NCI-H2107 treated with DMSO at 0.1 percent for 48 hours (cell line): ENCODE measurements at regions not wholly inside any gene's neighbourhood (a gene's known extent, or its start where the extent isn't known, plus 50 kb on each side); places are given as distances from the start of the nearest gene placed in this dataset.

Experiments used
- DNase-seq: peaks from one replicate; lab custom pipeline; 2025; ENCODE audit not compliant: unreplicated experiment; lab: John Stamatoyannopoulos, UW

DNA sequence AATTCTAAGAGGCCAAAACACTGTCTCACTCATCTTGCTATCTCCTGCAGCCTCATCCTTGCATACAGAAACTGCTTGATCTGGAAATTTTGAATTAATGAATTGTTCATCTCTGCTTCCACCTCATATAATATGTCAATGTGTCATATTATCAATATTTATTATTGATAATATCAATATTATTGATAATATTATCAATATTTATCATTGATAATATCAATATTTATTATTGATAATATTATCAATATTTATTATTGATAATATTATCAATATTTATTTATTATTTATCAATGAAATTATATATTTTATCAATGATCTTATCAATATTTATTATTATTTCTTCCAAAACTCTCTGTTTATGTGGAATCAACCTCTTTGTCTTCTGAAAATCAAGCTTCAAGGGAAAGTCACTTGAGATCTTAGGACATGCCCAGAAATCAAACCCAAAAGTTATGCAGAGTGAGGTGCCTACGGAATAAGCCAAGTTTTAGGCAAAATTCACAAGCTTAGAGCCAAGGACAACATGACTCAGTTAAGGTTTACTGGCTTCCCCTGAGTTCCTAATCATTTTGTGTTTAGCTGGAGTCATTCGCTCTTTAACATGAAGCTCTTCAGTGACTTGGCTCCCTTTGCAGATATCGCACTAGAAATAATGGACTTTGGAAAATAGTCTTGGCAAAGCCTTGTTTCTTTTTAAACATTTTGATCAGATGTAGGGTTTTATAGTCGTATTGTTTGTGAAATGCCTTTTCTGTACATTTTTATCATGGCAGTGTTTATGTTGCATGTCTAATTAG lies 297.1 kb upstream of the RARB start:
- no peak for DNase-seq

DNA sequence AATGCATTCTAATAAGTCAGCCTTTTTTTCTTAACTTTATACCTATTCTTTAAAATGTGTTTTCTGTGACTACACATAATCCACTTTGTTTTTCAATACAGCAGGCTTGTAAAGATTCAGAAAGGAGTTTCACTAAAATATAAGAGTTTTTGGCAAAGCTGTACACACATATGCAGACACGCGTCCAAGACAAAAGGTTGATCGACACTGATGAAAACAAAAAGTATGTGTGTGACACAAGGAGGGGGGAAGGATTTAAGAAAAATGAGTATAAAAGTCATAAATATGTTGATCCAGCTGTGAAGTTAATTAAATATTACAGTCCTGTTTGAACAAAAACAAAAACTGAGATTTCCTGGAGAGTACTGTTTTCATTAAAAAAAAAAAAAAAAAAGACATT lies 294.5 kb upstream of the RARB start:
- no peak for DNase-seq

DNA sequence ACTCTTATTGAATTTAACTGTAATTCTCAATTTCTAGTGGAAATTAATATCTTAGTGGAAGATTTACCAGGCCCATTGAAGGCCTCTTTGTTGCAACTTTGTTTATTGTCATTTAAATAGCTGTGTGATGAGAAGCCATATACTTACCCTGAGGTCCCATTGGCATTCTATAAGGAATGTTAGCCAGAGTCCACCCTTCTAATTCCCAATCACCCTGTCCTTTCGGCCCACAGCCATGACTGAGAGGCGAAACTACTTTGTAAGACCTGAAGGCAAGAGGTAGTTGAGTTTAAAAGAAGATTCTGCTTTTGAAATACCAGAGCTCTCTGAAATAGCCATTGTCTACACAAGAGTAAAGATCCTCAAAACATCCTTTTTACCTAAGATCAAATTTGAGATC lies 290.5 kb upstream of the RARB start:
- no peak for DNase-seq

DNA sequence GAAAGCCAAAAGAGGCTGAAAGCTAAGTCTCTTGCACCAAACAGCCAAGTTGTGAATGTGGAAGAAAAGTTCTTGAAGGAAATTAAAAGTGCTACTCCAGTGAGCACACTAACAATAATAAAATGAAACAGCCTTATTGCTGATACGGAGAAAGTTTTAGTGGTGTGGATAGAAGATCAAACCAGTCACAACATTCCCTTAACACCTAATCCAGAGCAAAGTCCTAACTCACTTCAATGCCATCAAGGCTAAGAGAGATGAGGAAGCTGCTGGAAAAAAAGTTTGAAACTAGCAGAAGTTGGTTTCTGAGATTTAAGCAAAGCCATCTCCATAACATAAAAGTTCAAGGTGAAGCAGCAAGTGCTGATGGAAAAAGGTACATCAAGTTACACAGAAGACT lies 288.8 kb upstream of the RARB start:
- DNase-seq: no peak

DNA sequence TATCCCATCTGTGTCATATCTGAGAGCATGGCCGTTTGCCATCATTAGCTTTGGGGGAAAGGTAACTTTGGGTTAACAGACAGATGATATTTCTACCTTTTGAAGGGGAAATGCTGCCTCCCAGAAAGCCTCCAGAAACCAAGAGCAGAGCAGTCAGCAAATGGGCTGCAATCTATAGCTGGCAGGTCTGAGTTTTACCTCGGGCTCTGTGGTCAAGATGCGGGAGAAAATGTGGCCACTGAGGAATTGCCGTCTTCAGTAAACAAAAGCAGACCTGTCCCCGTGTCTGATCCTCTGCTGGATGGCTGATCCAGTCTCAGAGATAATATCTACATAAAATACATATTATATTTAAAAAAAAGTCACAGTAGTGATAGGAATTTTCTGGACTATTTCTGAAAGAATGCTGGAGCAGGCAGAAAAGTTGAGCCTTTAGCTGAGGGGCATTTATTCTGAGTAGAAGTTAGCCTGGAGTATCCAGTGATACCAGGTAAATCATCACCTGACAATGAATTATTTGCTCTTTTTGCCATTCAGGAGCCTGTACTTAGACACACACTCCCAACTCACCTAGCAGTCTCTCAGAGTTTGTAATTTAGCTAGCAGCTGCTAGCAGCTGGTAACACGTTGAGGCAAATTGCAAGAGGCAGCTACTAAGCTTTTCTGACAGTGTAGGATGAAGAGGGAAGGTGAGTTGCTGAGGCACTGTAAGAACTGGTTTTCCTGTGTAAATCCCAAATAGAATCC lies 285.3 kb upstream of the RARB start:
- no peak for DNase-seq

DNA sequence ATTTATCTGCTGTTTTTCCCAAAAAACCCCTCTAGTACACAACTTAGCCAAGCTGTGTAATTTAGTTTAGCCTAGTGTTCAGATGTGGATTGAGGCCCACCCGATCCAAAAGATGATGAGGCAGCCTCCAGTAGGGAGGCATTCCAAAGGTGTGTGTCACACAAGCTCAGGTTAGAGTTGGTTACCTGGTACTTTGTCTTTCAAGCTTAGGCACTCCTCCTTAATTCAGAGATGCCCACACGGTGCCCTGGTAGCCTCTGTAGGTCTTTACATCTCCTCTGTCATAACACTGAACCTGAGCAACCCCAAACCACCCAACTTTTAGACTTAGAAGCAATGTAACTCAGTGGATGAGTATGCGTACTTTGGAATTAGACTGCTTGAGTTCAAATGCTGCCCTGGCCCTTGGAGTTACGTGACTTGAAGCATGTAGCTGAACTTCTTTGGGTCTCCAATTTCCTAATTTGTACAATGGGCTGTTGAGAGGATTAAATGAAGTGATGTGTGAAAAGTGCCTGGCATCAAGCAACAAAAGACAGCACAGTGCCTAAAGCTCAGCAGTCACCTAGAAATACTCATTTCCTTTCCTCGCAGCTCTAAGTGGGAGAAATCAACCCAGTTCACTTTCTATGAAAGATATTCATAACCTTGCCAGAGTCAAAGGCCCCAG lies 284.6 kb upstream of the RARB start:
- DNase-seq: no peak

DNA sequence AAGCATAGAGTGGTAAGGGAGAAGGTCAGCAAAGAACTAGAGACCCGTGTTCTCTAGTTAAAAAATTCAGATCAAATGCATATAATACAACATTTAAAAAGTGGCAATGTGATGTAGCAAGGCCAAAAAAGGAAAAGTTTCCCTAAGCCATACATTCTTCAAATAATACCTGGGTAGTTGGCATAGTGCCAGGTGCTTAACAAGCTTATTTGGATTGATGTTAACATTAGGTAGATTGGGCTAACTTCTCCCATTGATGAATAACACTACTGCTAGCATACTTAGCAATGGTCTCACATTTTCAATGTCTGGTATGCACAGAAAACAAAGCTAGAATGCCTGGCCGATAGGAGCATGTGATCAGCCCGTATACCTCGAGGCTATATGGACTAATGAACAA lies 283.6 kb upstream of the RARB start:
- DNase-seq: no peak

DNA sequence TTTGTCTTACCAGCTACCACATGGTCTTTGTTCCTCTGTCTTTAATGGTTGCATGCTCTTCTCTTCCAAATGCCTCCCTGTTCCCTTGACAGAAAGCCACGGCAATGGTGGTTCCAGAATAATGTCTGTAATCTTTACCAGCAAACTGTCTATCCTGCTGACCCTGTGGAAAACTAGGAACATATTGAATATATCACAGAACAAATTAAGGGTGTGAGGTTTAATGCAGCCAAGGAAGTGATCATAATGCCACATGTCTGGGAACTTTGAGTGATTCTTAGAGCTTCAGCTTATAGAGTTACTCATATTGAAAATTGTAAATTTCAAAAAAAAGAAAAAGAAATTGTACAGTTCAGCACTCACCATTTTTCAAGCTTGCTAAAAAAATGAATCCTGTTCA lies 282.9 kb upstream of the RARB start:
- no peak for DNase-seq

DNA sequence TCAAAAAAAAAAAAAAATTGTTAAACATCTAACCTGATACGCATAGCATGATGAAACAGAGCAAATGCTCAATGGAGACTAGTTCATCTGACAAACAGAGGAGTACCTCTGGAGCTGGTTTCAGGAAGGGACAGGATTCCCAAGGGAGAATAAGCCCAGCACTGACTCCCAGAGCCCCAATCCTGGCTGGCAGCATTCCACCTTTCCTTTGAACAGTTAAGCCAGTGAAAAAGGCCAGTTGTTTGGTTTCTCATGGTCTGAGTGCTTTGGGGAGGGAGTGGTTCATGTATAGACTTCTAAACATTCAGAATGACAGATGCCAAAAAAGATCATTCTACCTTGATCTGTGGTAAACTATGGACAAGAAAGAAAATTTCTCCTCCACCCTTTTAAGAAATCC lies 277.9 kb upstream of the RARB start:
- peak; percentile 20 for DNase-seq

DNA sequence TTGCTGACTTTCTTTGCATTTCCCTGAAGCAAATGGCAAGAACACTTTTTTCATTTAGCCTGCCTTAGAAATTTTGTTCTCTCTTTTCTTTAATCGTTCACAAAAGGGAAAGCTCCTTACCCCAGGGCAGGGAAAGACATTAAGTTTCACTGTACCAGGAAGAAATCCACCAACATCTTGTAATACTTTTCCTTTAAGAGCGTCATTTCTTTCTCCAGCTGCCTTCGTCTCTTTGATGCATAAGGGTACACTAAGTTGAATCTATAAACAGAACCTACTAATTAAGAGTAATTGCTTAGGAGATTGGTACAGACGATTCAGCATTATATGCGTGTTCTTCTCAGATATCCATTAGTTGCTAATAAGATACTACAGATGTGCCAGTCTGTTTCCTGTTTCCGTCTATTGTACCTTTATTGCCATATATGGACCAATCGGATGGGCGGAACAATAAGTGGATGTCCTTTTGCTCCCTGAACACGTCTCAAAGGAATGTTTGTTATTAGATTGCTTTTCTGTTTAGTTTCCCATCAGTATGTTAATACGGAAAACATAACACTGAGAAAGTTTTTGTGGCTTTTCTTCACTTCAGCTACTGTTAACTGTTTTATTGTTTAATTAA lies 276.7 kb upstream of the RARB start:
- DNase-seq: no peak

DNA sequence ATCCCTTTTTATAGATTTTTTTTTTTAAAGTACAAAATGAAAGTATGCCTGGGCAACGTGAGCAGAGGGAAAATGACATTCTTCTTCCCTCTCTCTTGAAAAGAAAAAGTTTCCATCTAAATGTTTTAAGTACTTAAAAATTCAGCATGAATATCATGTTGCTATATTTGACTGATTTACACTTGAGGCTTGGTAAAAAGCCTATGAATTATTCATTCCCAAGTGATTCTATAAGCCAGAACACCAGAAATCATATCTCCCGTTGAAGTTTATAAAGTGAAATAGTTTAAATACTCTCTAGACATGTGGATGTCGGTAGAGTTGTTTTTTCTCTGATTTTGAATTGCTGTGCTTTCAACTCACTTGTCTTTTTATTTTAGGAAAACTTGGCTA lies 276.2 kb upstream of the RARB start:
- no peak for DNase-seq

DNA sequence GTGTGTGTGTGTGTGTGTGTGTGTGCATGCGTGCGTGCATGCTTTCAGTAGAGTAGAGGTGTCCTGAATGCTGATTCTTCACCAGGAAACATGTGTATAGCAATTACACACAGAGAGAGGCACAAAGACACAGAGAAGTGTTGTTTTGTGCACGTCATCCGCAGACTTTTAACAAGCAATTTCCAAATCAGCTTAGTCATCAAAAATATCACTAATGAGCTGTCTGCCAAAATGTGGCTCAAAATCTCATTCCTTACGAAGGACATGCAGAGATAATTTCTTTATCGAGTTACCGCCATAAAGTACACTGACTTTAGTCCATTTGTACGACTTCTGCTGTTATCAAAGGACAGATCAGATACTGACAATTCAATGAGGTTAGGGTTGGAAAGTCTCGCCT lies 274.9 kb upstream of the RARB start:
- no peak for DNase-seq

DNA sequence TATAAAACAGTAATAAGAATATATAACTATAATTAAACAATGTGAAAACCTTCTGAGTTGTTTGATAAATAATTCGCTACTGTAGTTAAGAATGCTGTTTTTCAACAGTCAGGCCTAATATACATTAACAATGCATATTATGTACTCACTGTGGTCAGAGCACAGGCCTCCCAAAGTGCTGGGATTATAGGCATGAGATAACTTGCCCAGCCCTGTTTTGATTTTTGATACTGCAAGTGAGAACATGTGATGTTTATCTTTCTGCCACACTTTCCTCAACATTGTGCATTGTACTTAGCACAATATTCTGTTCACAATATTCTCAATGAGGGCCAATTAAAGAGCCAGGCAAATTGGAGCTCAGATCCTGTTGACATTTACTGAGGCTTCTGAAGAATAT lies 274.5 kb upstream of the RARB start:
- DNase-seq: peak; percentile 10

DNA sequence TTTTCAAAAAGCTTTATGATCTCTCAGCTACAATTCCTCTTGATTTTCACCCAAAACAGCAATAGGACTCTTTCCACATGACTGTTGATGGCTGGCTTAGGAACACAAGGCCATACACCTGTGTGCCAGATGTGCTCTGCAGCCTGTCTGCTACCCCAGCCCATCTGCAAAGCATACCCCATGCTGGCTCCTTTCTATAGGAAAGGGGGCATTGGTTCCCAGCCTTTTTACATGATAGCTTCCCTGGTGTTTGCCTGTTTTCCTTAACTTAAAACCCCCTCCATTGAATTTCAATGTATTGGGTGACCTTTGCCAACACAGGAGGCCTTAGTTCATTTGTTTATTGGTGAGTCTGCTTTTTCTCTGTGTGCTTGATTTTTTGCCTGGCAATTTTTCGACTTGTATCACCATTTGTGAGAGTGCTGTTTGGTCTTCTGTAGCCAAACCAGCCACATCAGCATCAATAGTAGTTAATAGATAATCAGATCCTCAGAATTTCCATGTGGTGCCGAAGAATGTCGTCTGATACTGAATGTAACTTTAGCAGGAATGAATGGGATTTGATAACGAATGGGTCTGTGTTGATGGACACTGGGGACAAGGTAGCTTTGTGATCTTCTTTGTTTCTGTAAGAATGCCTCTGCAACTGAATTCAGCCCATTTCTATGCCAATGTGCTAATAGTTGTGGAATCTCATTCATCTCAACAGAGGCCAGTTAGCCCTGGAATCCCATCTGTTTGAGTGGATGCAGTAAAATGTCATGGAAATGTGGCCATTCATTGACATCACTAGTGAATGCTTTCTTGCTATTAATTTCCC lies 272.2 kb upstream of the RARB start:
- DNase-seq: no peak

DNA sequence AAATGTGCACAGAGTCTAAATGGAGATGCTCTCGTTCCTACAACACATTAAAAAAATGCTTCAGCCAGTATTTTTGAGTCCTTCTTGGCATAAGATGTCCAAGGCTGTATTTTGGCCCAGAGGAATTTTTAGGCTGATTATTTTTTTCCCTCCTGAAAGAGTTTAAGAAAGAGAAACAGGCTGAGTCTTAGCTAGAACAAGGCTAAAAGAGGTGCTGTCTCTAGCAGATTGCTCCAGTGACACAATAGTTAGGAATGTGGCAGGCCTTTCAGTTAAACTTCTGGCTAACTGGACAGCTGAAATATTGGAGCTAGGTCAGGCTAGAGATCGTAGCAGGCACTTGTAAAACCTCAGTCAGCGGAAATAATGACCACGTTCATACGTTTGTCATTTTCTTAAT lies 271.4 kb upstream of the RARB start:
- no peak for DNase-seq

DNA sequence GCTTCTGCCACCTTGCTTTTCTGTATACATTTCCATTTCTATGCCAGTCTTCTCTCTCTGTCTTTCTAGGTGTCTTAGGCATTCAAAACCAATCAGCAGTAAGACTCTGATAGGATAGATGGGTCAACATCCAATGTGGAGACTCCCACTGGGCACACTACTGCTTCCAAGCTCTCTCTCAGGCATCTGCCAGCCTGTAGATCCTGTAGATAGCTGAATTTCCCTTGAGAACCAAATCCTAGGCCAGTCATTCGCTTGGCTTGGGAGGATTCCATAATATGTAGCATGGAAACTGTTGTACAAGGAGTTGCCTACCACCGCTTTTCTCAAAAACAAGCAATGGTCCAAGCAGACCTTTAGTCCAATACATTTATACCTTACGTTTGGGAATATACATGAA lies 262.8 kb upstream of the RARB start:
- DNase-seq: no peak

DNA sequence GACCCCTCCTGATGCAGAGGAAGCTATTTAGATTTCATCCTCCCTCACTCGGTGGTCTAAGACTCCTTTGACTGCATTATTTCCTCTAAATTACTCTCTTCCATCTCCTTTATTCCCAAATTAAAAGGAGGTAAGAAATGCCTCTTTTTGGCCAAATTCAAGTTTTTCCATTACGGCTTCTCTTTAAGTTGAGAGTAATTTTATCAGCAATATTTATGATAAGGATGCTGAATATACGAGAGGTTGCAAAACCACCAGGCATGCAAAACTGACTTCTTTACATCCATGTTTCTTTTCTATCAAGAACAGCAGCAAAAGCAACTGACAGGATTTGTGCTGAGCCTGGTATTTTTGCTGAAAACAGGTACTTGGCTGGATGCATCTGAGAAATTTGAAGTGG lies 262.0 kb upstream of the RARB start:
- no peak for DNase-seq

DNA sequence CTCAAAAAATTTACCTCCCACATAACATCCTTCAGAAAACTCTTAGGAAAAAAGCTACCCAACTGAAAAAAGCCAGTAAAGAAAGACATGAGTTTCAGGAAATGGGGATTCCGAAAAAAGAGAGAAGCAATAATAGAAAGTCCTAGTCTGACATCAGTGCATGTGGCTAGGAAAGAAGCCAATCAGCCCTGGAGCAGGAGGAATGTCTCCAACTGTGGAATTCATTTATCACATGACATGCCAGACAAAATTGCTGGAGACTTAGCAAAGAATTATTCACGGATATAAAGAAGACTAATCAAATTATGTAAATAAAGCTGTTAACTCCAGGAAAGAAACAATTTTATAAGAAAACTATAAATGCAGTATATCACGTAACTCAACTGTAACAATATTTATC lies 258.9 kb upstream of the RARB start:
- no peak for DNase-seq

DNA sequence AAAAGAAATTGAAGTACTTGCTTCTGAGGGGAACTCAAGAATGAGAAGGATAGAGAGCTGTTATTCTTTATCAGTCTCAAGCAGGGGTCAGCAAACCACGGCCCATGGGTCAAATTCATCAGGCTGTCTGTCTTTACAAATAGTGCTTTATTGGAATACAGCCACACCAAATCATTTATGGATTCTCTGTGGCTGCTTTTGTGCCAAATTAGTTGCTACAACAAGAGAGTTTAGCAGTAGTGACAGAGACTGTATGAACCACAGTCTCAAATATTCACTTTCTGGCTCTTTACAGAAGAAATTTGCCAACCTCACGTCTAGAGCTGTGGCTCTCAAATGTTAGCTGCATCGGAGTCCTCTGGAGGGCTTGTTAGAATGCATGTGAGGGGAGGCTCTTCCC lies 258.0 kb upstream of the RARB start:
- DNase-seq: no peak

DNA sequence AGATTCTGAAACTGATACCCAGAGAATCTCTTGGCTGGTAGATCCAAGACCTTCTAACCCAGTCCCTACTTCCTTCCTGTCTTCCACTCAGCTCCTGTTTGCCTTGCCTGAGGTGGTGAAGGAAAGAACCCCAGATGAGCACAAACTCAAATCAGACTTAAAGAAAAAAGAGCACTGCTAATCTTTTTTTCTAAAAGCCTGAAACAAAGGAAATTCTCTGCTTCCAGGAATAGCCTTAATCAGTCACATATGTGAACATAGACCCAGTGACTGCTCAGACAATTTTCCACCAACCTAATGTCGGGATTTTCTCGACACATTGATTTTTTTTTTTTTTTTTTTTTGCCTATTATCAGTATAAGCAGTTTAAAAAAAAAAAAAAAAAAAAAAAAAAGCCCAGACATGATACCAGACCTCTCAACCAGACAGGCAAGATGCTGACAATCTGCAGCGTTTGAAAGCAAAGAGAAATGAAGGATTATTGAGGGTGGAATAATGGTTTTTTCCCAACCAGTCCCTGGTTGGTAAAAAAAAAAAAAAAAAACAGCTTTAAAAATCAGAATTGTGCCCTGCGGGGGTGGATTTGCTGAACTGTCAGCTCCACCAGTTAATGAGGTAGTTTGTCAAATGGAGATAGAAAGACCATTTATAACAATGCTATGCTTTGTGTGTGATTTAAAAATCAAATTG lies 256.8 kb upstream of the RARB start:
- no peak for DNase-seq
